Transverse colon (tissue), 4 donors: ENCODE measurements at regions not wholly inside any gene's neighbourhood (a gene's known extent, or its start where the extent isn't known, plus 50 kb on each side); places are given as distances from the start of the nearest gene placed in this dataset.

Experiments
- DNase-seq: peaks from one replicate; pipeline ENCODE4 v3.0.0-alpha.2; 2019
- H3K27ac ChIP-seq, 4 donors: fragments of 200-600 bp; sonication (generic); 2 replicates each; pipeline ENCODE4 v1.5.1; 2016 to 2018; ENCODE audit warnings: inconsistent platforms in 4 of 4
- H3K27me3 ChIP-seq: fragments of 200-600 bp; sonication (generic); 2 replicates; pipeline ENCODE4 v1.5.1; 2017; ENCODE audit warnings: inconsistent platforms
- H3K36me3 ChIP-seq, 4 donors: fragments of 200-600 bp; sonication (generic); 2 replicates each; pipeline ENCODE4 v1.5.1; 2017 to 2019; ENCODE audit warnings: inconsistent platforms in 4 of 4
- H3K4me1 ChIP-seq, 4 donors: fragments of 200-600 bp; sonication (generic); 2 replicates each; pipeline ENCODE4 v1.5.1; 2017 to 2020; ENCODE audit warnings: inconsistent platforms in 4 of 4
- H3K4me3 ChIP-seq, 4 donors: fragments of 200-600 bp; sonication (generic); 1 replicate in 1 of 4; 2 replicates in 3 of 4; pipeline versions ENCODE4 v1.5.1 to v1.6.1; 2017 to 2019; ENCODE audit warnings: inconsistent platforms in 4 of 4
- H3K9me3 ChIP-seq, 2 donors: fragments of 200-600 bp; sonication (generic); 2 replicates each; pipeline ENCODE4 v1.5.1; 2017 to 2019; ENCODE audit warnings: inconsistent platforms in 2 of 2
- EP300 ChIP-seq: sonication (generic); formaldehyde crosslinking; IDR thresholded peaks from one replicate; pipeline ENCODE4 v1.6.1; 2017; ENCODE audit warnings: antibody characterized with exemption, low read depth
- POLR2A ChIP-seq: fragments of 450-650 bp; IDR thresholded peaks from one replicate; pipeline ENCODE4 v1.6.1; 2016; ENCODE audit warnings: antibody characterized with exemption, mild to moderate bottlenecking, moderate library complexity
- POLR2AphosphoS5 ChIP-seq, 3 donors: sonication (generic); formaldehyde crosslinking; IDR thresholded peaks; one replicate each; pipeline ENCODE4 v1.6.1; 2016; ENCODE audit warnings: antibody characterized with exemption in 3 of 3
- WGBS, 2 donors: methylation state at CpG; one replicate each; pipeline ENCODE4 v1.1.5; 2018; ENCODE audit warnings: low coverage in 1 of 2; 5-methylcytosine and 5-hydroxymethylcytosine counted together
- in situ Hi-C, 4 donors: fragments of 200-750 bp; cut with MboI; loops; one replicate each; pipeline versions ENCODE4 v1.15.0 to v1.15.1; 2017; ENCODE audit warnings: low sequenced_read_pairs in 3 of 4, low pct_ligation_motif_present in 1 of 4, low pct_unique_long_range_greater_than_20kb in 1 of 4
- intact Hi-C: fragments of 100-400 bp; cut with DNase I; formaldehyde crosslinking; loops from one replicate; pipeline ENCODE4 v1.15.1; 2023; ENCODE audit warnings: low total_unique reads
- TF ChIP-seq, protein P1 (sequence below), 5 experiments: fragments of 200-600 bp in 3 of 5; fragments of 450-650 bp in 2 of 5; sonication (generic) in 3 of 5; IDR thresholded peaks; 1 replicate in 2 of 5; 2 replicates in 3 of 5; pipeline ENCODE4 v1.5.1; 2016 to 2017; ENCODE audit warnings: antibody characterized with exemption in 5 of 5, inconsistent platforms in 3 of 5, mild to moderate bottlenecking in 2 of 5, moderate library complexity in 1 of 5

DNA sequence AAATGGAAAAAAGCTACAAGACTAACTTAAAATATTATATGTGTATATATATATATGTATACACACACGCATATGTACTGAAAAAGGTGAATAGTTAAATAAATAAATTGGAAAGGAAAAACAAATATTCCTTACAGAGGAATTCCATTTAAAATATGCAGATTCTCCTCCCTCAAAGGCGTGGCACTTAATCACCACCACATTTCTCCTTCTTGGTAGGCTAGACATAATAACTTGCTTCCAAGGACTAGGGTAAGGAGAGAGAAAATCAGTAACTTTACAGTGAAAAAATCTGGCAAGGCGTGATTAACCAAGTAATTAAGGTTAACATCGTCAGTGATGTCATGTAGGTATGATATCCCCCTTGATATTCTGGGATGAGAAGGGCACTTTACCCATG, 84.0 kb upstream of the USP25 start:
- no peaks in the 10 kb centered on the region for H3K27me3 ChIP-seq
- no peaks in the 10 kb centered on the region for H3K9me3 ChIP-seq
- intact Hi-C loops (no loop called here), in situ Hi-C loops (no loop called here)
- H3K4me1 ChIP-seq = no peaks in the 10 kb centered on the region
- no peak for DNase-seq
- TF ChIP-seq, protein P1, sequence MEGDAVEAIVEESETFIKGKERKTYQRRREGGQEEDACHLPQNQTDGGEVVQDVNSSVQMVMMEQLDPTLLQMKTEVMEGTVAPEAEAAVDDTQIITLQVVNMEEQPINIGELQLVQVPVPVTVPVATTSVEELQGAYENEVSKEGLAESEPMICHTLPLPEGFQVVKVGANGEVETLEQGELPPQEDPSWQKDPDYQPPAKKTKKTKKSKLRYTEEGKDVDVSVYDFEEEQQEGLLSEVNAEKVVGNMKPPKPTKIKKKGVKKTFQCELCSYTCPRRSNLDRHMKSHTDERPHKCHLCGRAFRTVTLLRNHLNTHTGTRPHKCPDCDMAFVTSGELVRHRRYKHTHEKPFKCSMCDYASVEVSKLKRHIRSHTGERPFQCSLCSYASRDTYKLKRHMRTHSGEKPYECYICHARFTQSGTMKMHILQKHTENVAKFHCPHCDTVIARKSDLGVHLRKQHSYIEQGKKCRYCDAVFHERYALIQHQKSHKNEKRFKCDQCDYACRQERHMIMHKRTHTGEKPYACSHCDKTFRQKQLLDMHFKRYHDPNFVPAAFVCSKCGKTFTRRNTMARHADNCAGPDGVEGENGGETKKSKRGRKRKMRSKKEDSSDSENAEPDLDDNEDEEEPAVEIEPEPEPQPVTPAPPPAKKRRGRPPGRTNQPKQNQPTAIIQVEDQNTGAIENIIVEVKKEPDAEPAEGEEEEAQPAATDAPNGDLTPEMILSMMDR (IDR thresholded peaks at IDR 0.05) = no peak
- TF ChIP-seq EP300 (no peak), POLR2A (no peak), POLR2AphosphoS5 (IDR thresholded peaks at IDR 0.05) (no peak)
- no peaks in the 10 kb centered on the region for H3K36me3 ChIP-seq
- no peak overlapping the region for H3K27ac ChIP-seq
- H3K4me3 ChIP-seq = no peak overlapping the region
- 75 to 88% methylated on average over 2 to 4 of the region's 4 CpGs for WGBS, 2 donors

DNA sequence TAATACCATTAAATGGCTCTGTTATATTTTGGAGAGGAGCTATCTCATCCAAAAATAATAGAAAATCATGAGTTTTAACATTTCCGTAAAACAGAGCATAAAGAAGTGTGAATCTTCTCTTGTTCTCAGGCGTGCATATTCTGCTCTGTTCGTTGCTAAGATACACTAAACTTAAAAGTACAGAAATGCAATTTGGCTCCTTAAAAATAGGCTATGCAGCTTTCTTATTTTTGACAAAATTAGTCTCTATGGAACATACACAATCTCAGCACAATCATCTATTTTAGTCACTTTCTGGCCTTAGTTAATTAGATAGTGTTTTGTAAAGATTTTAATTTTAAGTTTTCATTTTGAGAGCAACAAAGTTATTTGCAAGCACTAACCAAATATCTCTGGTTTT, 79.0 kb upstream of the USP25 start:
- no peaks in the 10 kb centered on the region for H3K27me3 ChIP-seq

DNA sequence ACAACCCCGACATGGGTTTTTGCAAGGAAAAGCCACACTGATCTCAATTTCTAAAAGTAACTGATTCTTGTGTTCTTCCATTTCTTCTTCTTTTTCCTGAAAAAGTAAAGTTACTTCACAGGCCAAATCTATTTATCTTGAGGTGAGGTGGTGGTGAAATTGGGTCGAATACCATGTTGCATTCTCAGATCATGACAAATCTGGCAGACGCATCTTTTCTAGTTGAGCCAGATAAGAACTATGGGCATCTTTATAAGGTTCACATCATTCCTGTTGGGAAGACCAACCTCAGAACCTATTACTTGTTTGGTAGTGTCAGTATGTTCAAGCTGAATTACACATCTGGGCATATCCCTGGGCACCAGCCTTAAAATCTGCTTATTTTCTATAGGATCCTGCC, 78.6 kb upstream of the USP25 start:
- intact Hi-C loops (no loop called here), in situ Hi-C loops (no loop called here)
- TF ChIP-seq, protein P1 (IDR thresholded peaks at IDR 0.05) = no peak
- no peak for TF ChIP-seq POLR2AphosphoS5 (IDR thresholded peaks at IDR 0.05)
- Histone ChIP-seq H3K4me1 (no peaks in the 10 kb centered on the region), H3K27me3 (no peaks in the 10 kb centered on the region), H3K36me3 (no peaks in the 10 kb centered on the region), H3K9me3 (no peaks in the 10 kb centered on the region), H3K27ac (no peak overlapping the region), H3K4me3 (no peak overlapping the region)
- no peak for DNase-seq
- 57 to 92% methylated on average over 3 of the region's 3 CpGs for WGBS, 2 donors

More for the DNA sequence above, 79.0 kb upstream of the USP25 start:
- Histone ChIP-seq H3K9me3 (no peaks in the 10 kb centered on the region), H3K36me3 (no peaks in the 10 kb centered on the region), H3K4me1 (no peaks in the 10 kb centered on the region), H3K4me3 (no peak overlapping the region), H3K27ac (no peak overlapping the region)
- in situ Hi-C loops = no loop called here
- TF ChIP-seq EP300 (no peak), POLR2A (no peak), POLR2AphosphoS5 (IDR thresholded peaks at IDR 0.05) (no peak)
- TF ChIP-seq, protein P1 (IDR thresholded peaks at IDR 0.05) = no peak
- WGBS, 2 donors = 72 to 80% methylated on average over 3 of the region's 3 CpGs
- intact Hi-C loops = no loop called here
- no peak for DNase-seq

DNA sequence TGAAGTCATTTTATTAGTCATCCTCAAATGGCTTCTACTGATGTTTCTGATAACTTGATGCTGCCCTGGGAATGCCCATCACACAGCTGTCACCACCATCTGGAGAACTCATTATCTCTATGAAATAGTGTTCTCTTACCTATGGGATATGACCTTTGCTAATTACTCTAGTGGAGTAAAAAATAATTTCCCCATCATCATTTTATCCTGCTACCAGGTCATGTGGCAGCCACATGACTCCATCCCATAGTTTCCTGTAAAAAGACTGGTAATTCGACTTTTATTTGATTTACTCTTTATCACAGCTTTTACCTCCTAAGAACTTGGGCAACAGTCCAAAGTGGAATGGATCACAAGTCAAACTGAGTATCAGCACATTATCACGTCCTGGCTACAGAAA, 76.1 kb upstream of the USP25 start:
- no peak for DNase-seq
- Histone ChIP-seq H3K36me3 (no peaks in the 10 kb centered on the region), H3K27me3 (no peaks in the 10 kb centered on the region), H3K9me3 (no peaks in the 10 kb centered on the region), H3K4me1 (peaks cover 0 to 2% (median under 1%) of the 10 kb centered on the region in 4 donors), H3K27ac (no peak overlapping the region), H3K4me3 (no peak overlapping the region)
- in situ Hi-C loops (no loop called here), intact Hi-C loops (no loop called here)
- WGBS, 2 donors = 37 to 43% methylated on average over 2 of the region's 2 CpGs
- no peak for TF ChIP-seq POLR2A
- no peak for TF ChIP-seq POLR2AphosphoS5 (IDR thresholded peaks at IDR 0.05)
- no peak for TF ChIP-seq EP300
- TF ChIP-seq, protein P1 (IDR thresholded peaks at IDR 0.05) = no peak
